ENCODE measurements at regions not wholly inside any gene's neighbourhood (a gene's known extent, or its start where the extent isn't known, plus 50 kb on each side); places are given as distances from the start of the nearest gene placed in this dataset.
"Not testable (repeated sequence)": the region's sequence is repeated elsewhere in the genome, so short reads cannot be mapped to it uniquely, and the experiment has no call there.

- DNase-seq (ENCODE audit: low read depth, low spot score) = peak; percentile 51
- peak; percentile 82 for TF ChIP-seq CTCF (IDR thresholded peaks at IDR 0.05; ENCODE audit: low read depth, low read length)
- in situ Hi-C loops (cut with HindIII; ENCODE audit: low sequenced_read_pairs) = no loop called here
- no peak overlapping the region for H3K4me3 ChIP-seq (ENCODE audit: low read depth, low read length)
Observed at GRCh38 chr16:52912565-52913173, 140.0 kb downstream of the CHD9NB start.

GRCh38 chr16:52908057-52908456 lies 144.6 kb downstream of the CHD9NB start:
- H3K4me3 ChIP-seq (ENCODE audit: low read depth, low read length); in situ Hi-C loops (cut with HindIII; ENCODE audit: low sequenced_read_pairs); DNase-seq (ENCODE audit: low read depth, low spot score): not testable (repeated sequence)

- no peak for DNase-seq (ENCODE audit: low read depth, low spot score)
- no peak for TF ChIP-seq CTCF (IDR thresholded peaks at IDR 0.05; ENCODE audit: low read depth, low read length)
- in situ Hi-C loops (cut with HindIII; ENCODE audit: low sequenced_read_pairs) = no loop called here
- H3K4me3 ChIP-seq (ENCODE audit: low read depth, low read length) = no peak overlapping the region
Observed at GRCh38 chr16:52906281-52906680, 146.4 kb downstream of the CHD9NB start.

GRCh38 chr16:52896478-52897164 lies 156.1 kb downstream of the CHD9NB start:
- no peak for TF ChIP-seq CTCF (IDR thresholded peaks at IDR 0.05; ENCODE audit: low read depth, low read length)
- DNase-seq (ENCODE audit: low read depth, low spot score) = no peak
- no peak overlapping the region for H3K4me3 ChIP-seq (ENCODE audit: low read depth, low read length)
- in situ Hi-C loops (cut with HindIII; ENCODE audit: low sequenced_read_pairs) = no loop called here

- TF ChIP-seq CTCF (IDR thresholded peaks at IDR 0.05; ENCODE audit: low read depth, low read length) = no peak
- H3K4me3 ChIP-seq (ENCODE audit: low read depth, low read length) = no peak overlapping the region
- in situ Hi-C loops (cut with HindIII; ENCODE audit: low sequenced_read_pairs) = no loop called here
- DNase-seq (ENCODE audit: low read depth, low spot score) = no peak
Observed at GRCh38 chr16:52874042-52874441, 178.7 kb downstream of the CHD9NB start.

GRCh38 chr16:52872731-52873130 lies 180.0 kb downstream of the CHD9NB start:
- in situ Hi-C loops (cut with HindIII; ENCODE audit: low sequenced_read_pairs) = no loop called here
- TF ChIP-seq CTCF (IDR thresholded peaks at IDR 0.05; ENCODE audit: low read depth, low read length) = no peak
- H3K4me3 ChIP-seq (ENCODE audit: low read depth, low read length) = no peak overlapping the region
- no peak for DNase-seq (ENCODE audit: low read depth, low spot score)

- DNase-seq (ENCODE audit: low read depth, low spot score) = no peak
- no peak for TF ChIP-seq CTCF (IDR thresholded peaks at IDR 0.05; ENCODE audit: low read depth, low read length)
- in situ Hi-C loops (cut with HindIII; ENCODE audit: low sequenced_read_pairs) = no loop called here
- H3K4me3 ChIP-seq (ENCODE audit: low read depth, low read length) = no peak overlapping the region
Observed at GRCh38 chr16:52871481-52871880, 181.2 kb downstream of the CHD9NB start.

All from astrocyte of the spinal cord (primary cell).